HCT116 (cell line): ENCODE measurements at regions not wholly inside any gene's neighbourhood (a gene's known extent, or its start where the extent isn't known, plus 50 kb on each side); places are given as distances from the start of the nearest gene placed in this dataset.

Source experiments
- ATAC-seq: fragments of 200-7000 bp; cut with Tn5 transposase; 2 replicates; pipeline ENCODE4 v1.9.1; 2020; ENCODE audit warnings: mild to moderate bottlenecking, moderate library complexity
- BruUV-seq: library from RNA; stranded (reverse); fragments of 400-500 nt; replicated peaks from 2 replicates; lab custom pipeline; 2021; lab: Mats Ljungman, UMichigan
- CTCF ChIA-PET: fragments of 300-600 bp; sonication (Branson Sonifier 250); formaldehyde crosslinking; loops from one replicate; lab custom pipeline; 2021; ENCODE audit warnings: antibody characterized with exemption; lab: Charles Lee
- POLR2A ChIA-PET: fragments of 300-600, 350-600 bp; sonication (Branson Sonifier 250); formaldehyde crosslinking; loops from one replicate; lab custom pipeline; 2021; ENCODE audit warnings: antibody characterized with exemption; lab: Charles Lee
- RAD21 ChIA-PET, 2 experiments: fragments of 300-600 bp; sonication (Branson Sonifier 250); formaldehyde crosslinking; loops; one replicate each; lab custom pipeline; 2023; ENCODE audit warnings: low total read pairs in 2 of 2; ENCODE audit not compliant: uncharacterized antibody in 2 of 2, unreplicated experiment in 2 of 2, low non-redundant PET in 1 of 2; lab: Charles Lee
- DNase-seq: peaks from one replicate; pipeline ENCODE4 v3.0.0-alpha.2; 2010; ENCODE audit warnings: low read depth, low spot score
- H2AFZ ChIP-seq: fragments of 200-600 bp; shearing (Covaris generic), sonication (generic); 2 replicates; pipeline ENCODE4 v1.6.1; 2017; ENCODE audit warnings: low read depth, mixed run types, mixed read lengths, antibody characterized with exemption, low read length; ENCODE audit not compliant: poor library complexity, severe bottlenecking
- H3K27ac ChIP-seq: 2 replicates; pipeline ENCODE4 v1.5.1; 2012; ENCODE audit warnings: low read depth, low read length
- H3K27me3 ChIP-seq: fragments of 200-600 bp; sonication (generic); 2 replicates; pipeline ENCODE4 v1.6.1; 2016; ENCODE audit warnings: mixed run types, low read length, mixed read lengths; ENCODE audit not compliant: insufficient read depth
- H3K36me3 ChIP-seq, 2 experiments: fragments of 200-500 bp in 1 of 2; fragments of 200-600 bp in 1 of 2; sonication (Bioruptor generic) in 1 of 2; sonication (generic) in 1 of 2; 2 replicates each; pipeline versions ENCODE4 v1.5.1 to v1.6.1; 2014 to 2016; ENCODE audit warnings: low read length in 2 of 2, inconsistent platforms in 1 of 2, mixed read lengths in 1 of 2, mixed run types in 1 of 2; ENCODE audit not compliant: insufficient read depth in 2 of 2, control insufficient read depth in 1 of 2
- H3K4me1 ChIP-seq, 2 experiments: fragments of 200-600 bp in 1 of 2; sonication (generic) in 1 of 2; 2 replicates each; pipeline versions ENCODE4 v1.5.1 to v1.6.1; 2012 to 2017; ENCODE audit warnings: low read length in 2 of 2, inconsistent platforms in 1 of 2, mild to moderate bottlenecking in 1 of 2, mixed read lengths in 1 of 2, mixed run types in 1 of 2, moderate library complexity in 1 of 2; ENCODE audit not compliant: insufficient read depth in 2 of 2, control insufficient read depth in 1 of 2
- H3K4me2 ChIP-seq: fragments of 200-600 bp; sonication (generic); 2 replicates; pipeline ENCODE4 v1.6.1; 2017; ENCODE audit warnings: mixed run types, low read length, mixed read lengths
- H3K4me3 ChIP-seq, 2 experiments: fragments of 200-600 bp in 1 of 2; sonication (generic) in 1 of 2; replicated peaks in 1 of 2; 2 replicates each; pipeline ENCODE4 v1.5.1; 2011 to 2016; ENCODE audit warnings: low read length in 2 of 2, control low read depth in 1 of 2, low read depth in 1 of 2, mild to moderate bottlenecking in 1 of 2, mixed read lengths in 1 of 2, mixed run types in 1 of 2
- H3K79me2 ChIP-seq: fragments of 200-600 bp; sonication (generic); 2 replicates; pipeline ENCODE4 v1.6.1; 2017; ENCODE audit warnings: mild to moderate bottlenecking, mixed run types, low read length, moderate library complexity, mixed read lengths; ENCODE audit not compliant: insufficient read depth
- H3K9ac ChIP-seq: fragments of 200-600 bp; sonication (generic); 2 replicates; pipeline ENCODE4 v1.6.1; 2016; ENCODE audit warnings: low read length, mixed read lengths
- H3K9me2 ChIP-seq: fragments of 200-600 bp; sonication (generic), shearing (Covaris generic); 2 replicates; pipeline ENCODE4 v1.6.1; 2017; ENCODE audit warnings: mixed run types, mild to moderate bottlenecking, moderate library complexity; ENCODE audit not compliant: insufficient read depth
- H3K9me3 ChIP-seq, 2 experiments: fragments of 200-500 bp in 1 of 2; fragments of 200-600 bp in 1 of 2; sonication (Bioruptor generic) in 1 of 2; sonication (generic) in 1 of 2; 2 replicates each; pipeline ENCODE4 v1.6.1; 2014 to 2017; ENCODE audit warnings: low read length in 2 of 2, mixed read lengths in 2 of 2, inconsistent platforms in 1 of 2, low read depth in 1 of 2, mild to moderate bottlenecking in 1 of 2, mixed run types in 1 of 2, moderate library complexity in 1 of 2; ENCODE audit not compliant: control insufficient read depth in 1 of 2, insufficient read depth in 1 of 2
- H4K20me1 ChIP-seq: fragments of 200-600 bp; sonication (generic), shearing (Covaris generic); 2 replicates; pipeline ENCODE4 v1.6.1; 2017; ENCODE audit warnings: mixed run types, mild to moderate bottlenecking, moderate library complexity; ENCODE audit not compliant: insufficient read depth
- CBX3 ChIP-seq: IDR thresholded peaks from 2 replicates; pipeline ENCODE4 v1.6.1; 2012; ENCODE audit warnings: low read depth
- CTCF ChIP-seq, 3 experiments: fragments of 200-600 bp in 1 of 3; sonication (generic) in 1 of 3; IDR thresholded peaks in 2 of 3; conservative IDR thresholded peaks in 1 of 3; 2 replicates each; pipeline ENCODE4 v1.5.1; 2012 to 2017; ENCODE audit warnings: low read depth in 2 of 3, low read length in 2 of 3, antibody characterized with exemption in 1 of 3, borderline replicate concordance in 1 of 3, control low read depth in 1 of 3, mild to moderate bottlenecking in 1 of 3, mixed read lengths in 1 of 3, mixed run types in 1 of 3, moderate library complexity in 1 of 3; ENCODE audit not compliant: insufficient read depth in 1 of 3
- ELF1 ChIP-seq: IDR thresholded peaks from 2 replicates; pipeline ENCODE4 v1.6.1; 2012; ENCODE audit warnings: low read depth, borderline replicate concordance
- EZH2 ChIP-seq: fragments of 200-600 bp; sonication (generic); IDR thresholded peaks from 2 replicates; pipeline ENCODE4 v1.6.1; 2017; ENCODE audit warnings: antibody characterized with exemption, mixed run types
- FOSL1 ChIP-seq: IDR thresholded peaks from 2 replicates; pipeline ENCODE4 v1.6.1; 2012; ENCODE audit warnings: low read depth
- JUND ChIP-seq: IDR thresholded peaks from 2 replicates; pipeline ENCODE4 v1.6.1; 2012
- POLR2AphosphoS5 ChIP-seq: IDR thresholded peaks from 2 replicates; pipeline ENCODE4 v1.6.1; 2011; ENCODE audit warnings: mild to moderate bottlenecking, low read depth, low read length, moderate library complexity
- RAD21 ChIP-seq: IDR thresholded peaks from 2 replicates; pipeline ENCODE4 v1.6.1; 2012; ENCODE audit warnings: low read depth, mild to moderate bottlenecking
- SIN3A ChIP-seq: IDR thresholded peaks from 2 replicates; pipeline ENCODE4 v1.6.1; 2012; ENCODE audit warnings: low read depth
- SP1 ChIP-seq: IDR thresholded peaks from 2 replicates; pipeline ENCODE4 v1.6.1; 2012; ENCODE audit warnings: low read depth
- SRF ChIP-seq: IDR thresholded peaks from 2 replicates; pipeline ENCODE4 v1.6.1; 2012; ENCODE audit warnings: low read depth
- ZBTB33 ChIP-seq: IDR thresholded peaks from 2 replicates; pipeline ENCODE4 v1.6.1; 2011; ENCODE audit warnings: mild to moderate bottlenecking, low read length, moderate library complexity; ENCODE audit not compliant: insufficient replicate concordance; ENCODE audit errors: extremely low read depth
- ZFX ChIP-seq: fragments of 450-650 bp; IDR thresholded peaks from 2 replicates; pipeline ENCODE4 v1.6.1; 2017
- intact Hi-C: fragments of 100-400 bp; cut with micrococcal nuclease; formaldehyde crosslinking; loops from 2 replicates; pipeline ENCODE4 v1.10.0; 2022
- TF ChIP-seq, protein P1 (sequence below): IDR thresholded peaks from 2 replicates; pipeline ENCODE4 v1.6.1; 2012

- TF ChIP-seq CTCF (IDR thresholded peaks at IDR 0.05 in 2 of 3, conservative IDR thresholded peaks at IDR 0.05 in 1 of 3; ENCODE audit: borderline replicate concordance in 1 of 3, insufficient read depth in 1 of 3, low read depth in 2 of 3, low read length in 2 of 3): no peak
- no peak for TF ChIP-seq EZH2
- no peak for TF ChIP-seq JUND
- no peak for TF ChIP-seq SP1
These were observed 194.5 kb downstream of the SNX19 start (continued) for GRCh38 chr11:130721736-130722135.

- intact Hi-C loops: no loop called here
- Histone ChIP-seq H3K79me2 (no peaks in the 10 kb centered on the region), H2AFZ (no peak overlapping the region)
- RAD21 ChIA-PET: no interaction called here
- no peak for TF ChIP-seq POLR2AphosphoS5
- TF ChIP-seq ZBTB33: no peak
- TF ChIP-seq CBX3: no peak
- no peak for TF ChIP-seq SRF
- TF ChIP-seq ELF1: no peak
- TF ChIP-seq, protein P1, sequence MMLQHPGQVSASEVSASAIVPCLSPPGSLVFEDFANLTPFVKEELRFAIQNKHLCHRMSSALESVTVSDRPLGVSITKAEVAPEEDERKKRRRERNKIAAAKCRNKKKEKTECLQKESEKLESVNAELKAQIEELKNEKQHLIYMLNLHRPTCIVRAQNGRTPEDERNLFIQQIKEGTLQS: no peak
- TF ChIP-seq CTCF (IDR thresholded peaks at IDR 0.05 in 2 of 3, conservative IDR thresholded peaks at IDR 0.05 in 1 of 3; ENCODE audit: borderline replicate concordance in 1 of 3, insufficient read depth in 1 of 3, low read depth in 2 of 3, low read length in 2 of 3): no peak
- no peak for TF ChIP-seq RAD21
- no peak for TF ChIP-seq FOSL1
- TF ChIP-seq ZFX: no peak
- TF ChIP-seq EZH2: no peak
- no peak for TF ChIP-seq SIN3A
- TF ChIP-seq, all 23 proteins: peak for 0
- H3K4me1 ChIP-seq: no peaks in the 10 kb centered on the region
- no peak overlapping the region for H3K27ac ChIP-seq
- DNase-seq (no peak), ATAC-seq (no peak)
- no peak overlapping the region for H3K9ac ChIP-seq
- H3K4me2 ChIP-seq: no peak overlapping the region
- no peaks in the 10 kb centered on the region for H3K36me3 ChIP-seq
- CTCF ChIA-PET: no interaction called here
- H3K27me3 ChIP-seq: peaks cover 10% of the 10 kb centered on the region; the same call in 1 of the 2 replicates
- no TSS peak for BruUV-seq
- H3K9me2 ChIP-seq: no peaks in the 10 kb centered on the region
- H4K20me1 ChIP-seq: no peaks in the 10 kb centered on the region
- no peak overlapping the region for H3K4me3 ChIP-seq
- POLR2A ChIA-PET: no interaction called here
- H3K9me3 ChIP-seq: no peaks in the 10 kb centered on the region
These were observed 193.9 kb downstream of the SNX19 start for GRCh38 chr11:130722401-130722800.
